ENCODE measurements at regions not wholly inside any gene's neighbourhood (a gene's known extent, or its start where the extent isn't known, plus 50 kb on each side); places are given as distances from the start of the nearest gene placed in this dataset.

- TF ChIP-seq CTCF (conservative IDR thresholded peaks at IDR 0.05; ENCODE audit: low read depth, low read length) (no peak), EZH2 (IDR thresholded peaks at IDR 0.05; ENCODE audit: borderline replicate concordance, low read depth, low read length, poor library complexity, severe bottlenecking) (no peak)
These were observed 222.8 kb downstream of the FAM170A start for GRCh38 chr5:119852140-119852539.
